OCI-LY7 (cell line): ENCODE measurements at regions not wholly inside any gene's neighbourhood (a gene's known extent, or its start where the extent isn't known, plus 50 kb on each side); places are given as distances from the start of the nearest gene placed in this dataset.

Experiments
- BruUV-seq: library from RNA; stranded (reverse); fragments of 400-500 nt; replicated peaks from 2 replicates; lab custom pipeline; 2021; lab: Mats Ljungman, UMichigan
- CTCF ChIA-PET: fragments of 300-600 bp; sonication (Branson Sonifier 250); formaldehyde crosslinking; loops from one replicate; lab custom pipeline; 2022; ENCODE audit warnings: antibody characterized with exemption; ENCODE audit not compliant: unreplicated experiment; lab: Charles Lee
- POLR2A ChIA-PET: fragments of 300-600 bp; sonication (Branson Sonifier 250); formaldehyde crosslinking; loops from one replicate; lab custom pipeline; 2022; ENCODE audit warnings: antibody characterized with exemption; lab: Charles Lee
- DNase-seq: peaks from one replicate; pipeline ENCODE4 v3.0.0-alpha.2; 2015; ENCODE audit warnings: low spot score
- H2AFZ ChIP-seq: fragments of 200-600 bp; sonication (generic), shearing (Covaris generic); 2 replicates; pipeline ENCODE4 v1.6.1; 2014; ENCODE audit warnings: mild to moderate bottlenecking, antibody characterized with exemption, low read length, moderate library complexity
- H3K27ac ChIP-seq: fragments of 200-600 bp; sonication (generic); 2 replicates; pipeline ENCODE4 v1.5.1; 2014; ENCODE audit warnings: mixed run types, low read depth, mild to moderate bottlenecking, moderate library complexity, low read length, inconsistent platforms; ENCODE audit not compliant: poor library complexity, severe bottlenecking
- H3K36me3 ChIP-seq: fragments of 200-600 bp; sonication (generic); 2 replicates; pipeline ENCODE4 v1.6.1; 2014; ENCODE audit warnings: mild to moderate bottlenecking, antibody characterized with exemption, low read length, moderate library complexity, mixed read lengths; ENCODE audit not compliant: insufficient read depth
- H3K4me1 ChIP-seq: fragments of 200-600 bp; sonication (generic); 2 replicates; pipeline ENCODE4 v1.5.1; 2014; ENCODE audit warnings: mild to moderate bottlenecking, low read length; ENCODE audit not compliant: insufficient read depth, poor library complexity, severe bottlenecking
- H3K4me2 ChIP-seq: fragments of 200-600 bp; sonication (generic); 2 replicates; pipeline ENCODE4 v1.6.1; 2014; ENCODE audit warnings: mild to moderate bottlenecking, low read length
- H3K4me3 ChIP-seq: fragments of 200-600 bp; sonication (generic); 2 replicates; pipeline ENCODE4 v1.5.1; 2014; ENCODE audit warnings: mild to moderate bottlenecking, low read depth, low read length; ENCODE audit not compliant: poor library complexity, severe bottlenecking
- H3K79me2 ChIP-seq: fragments of 200-600 bp; sonication (generic); 2 replicates; pipeline ENCODE4 v1.6.1; 2016; ENCODE audit warnings: low read depth, mild to moderate bottlenecking, low read length, moderate library complexity, mixed read lengths; ENCODE audit not compliant: insufficient read depth
- H3K9me2 ChIP-seq: fragments of 200-600 bp; sonication (generic); 2 replicates; pipeline ENCODE4 v1.6.1; 2016; ENCODE audit warnings: mild to moderate bottlenecking, low read length, mixed read lengths; ENCODE audit not compliant: insufficient read depth
- H3K9me3 ChIP-seq: fragments of 200-600 bp; sonication (generic); 2 replicates; pipeline ENCODE4 v1.6.1; 2014; ENCODE audit warnings: mild to moderate bottlenecking, mixed run types, low read length, mixed read lengths
- H4K20me1 ChIP-seq: fragments of 200-600 bp; sonication (generic); 2 replicates; pipeline ENCODE4 v1.6.1; 2014; ENCODE audit warnings: mild to moderate bottlenecking, antibody characterized with exemption, low read length, moderate library complexity, mixed read lengths; ENCODE audit not compliant: insufficient read depth
- EZH2phosphoT487 ChIP-seq: fragments of 200-600 bp; sonication (generic); IDR thresholded peaks from 2 replicates; pipeline ENCODE4 v1.6.1; 2018; ENCODE audit warnings: low read depth, borderline replicate concordance, mild to moderate bottlenecking, mixed run types, antibody characterized with exemption, low read length, moderate library complexity, mixed read lengths
- intact Hi-C: fragments of 100-400 bp; cut with micrococcal nuclease; formaldehyde crosslinking; loops from one replicate; pipeline ENCODE4 v1.10.0; 2022; ENCODE audit not compliant: unreplicated experiment
- TF ChIP-seq, protein P1 (sequence below): fragments of 200-600 bp; sonication (generic); conservative IDR thresholded peaks from 2 replicates; pipeline ENCODE4 v1.5.1; 2014; ENCODE audit warnings: mild to moderate bottlenecking, antibody characterized with exemption, low read length, moderate library complexity, mixed read lengths

DNA sequence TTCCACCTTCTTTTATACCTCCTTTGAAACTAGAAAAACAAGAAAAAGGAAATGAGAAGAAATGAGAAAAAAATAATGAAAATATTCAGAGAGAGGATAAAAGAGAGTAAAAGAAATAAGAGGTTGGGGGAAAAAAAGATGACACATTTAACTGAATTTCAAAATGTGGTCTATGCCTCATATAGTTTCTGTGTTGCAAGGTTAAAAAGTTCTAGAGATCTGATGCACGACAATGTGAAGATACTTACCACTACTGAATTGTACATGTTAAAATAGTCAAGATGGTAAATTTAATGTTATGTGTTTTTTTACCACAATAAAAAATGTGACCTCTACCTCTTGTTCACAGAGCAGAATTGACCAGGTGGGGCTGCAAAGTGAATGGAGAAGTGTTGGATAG lies 314.8 kb upstream of the OR4E1 start:
- no peak overlapping the region for H2AFZ ChIP-seq
- TF ChIP-seq EZH2phosphoT487, result no peak
- no peaks in the 10 kb centered on the region for H3K36me3 ChIP-seq
- H3K4me3 ChIP-seq, result no peak overlapping the region
- no peak for DNase-seq
- H3K27ac ChIP-seq, result no peak overlapping the region
- no TSS peak for BruUV-seq
- H4K20me1 ChIP-seq, result no peaks in the 10 kb centered on the region
- H3K9me2 ChIP-seq, result no peaks in the 10 kb centered on the region
- H3K4me1 ChIP-seq, result no peaks in the 10 kb centered on the region
- H3K79me2 ChIP-seq, result no peaks in the 10 kb centered on the region
- CTCF ChIA-PET, result interaction anchor here (1.2 kb wide), 1 partner anchor 10 kb away, joined by 3 read pairs; no protein-coding TSS in a partner anchor
- intact Hi-C loops, result no loop called here
- no peaks in the 10 kb centered on the region for H3K9me3 ChIP-seq
- POLR2A ChIA-PET, result no interaction called here
- H3K4me2 ChIP-seq, result no peak overlapping the region

DNA sequence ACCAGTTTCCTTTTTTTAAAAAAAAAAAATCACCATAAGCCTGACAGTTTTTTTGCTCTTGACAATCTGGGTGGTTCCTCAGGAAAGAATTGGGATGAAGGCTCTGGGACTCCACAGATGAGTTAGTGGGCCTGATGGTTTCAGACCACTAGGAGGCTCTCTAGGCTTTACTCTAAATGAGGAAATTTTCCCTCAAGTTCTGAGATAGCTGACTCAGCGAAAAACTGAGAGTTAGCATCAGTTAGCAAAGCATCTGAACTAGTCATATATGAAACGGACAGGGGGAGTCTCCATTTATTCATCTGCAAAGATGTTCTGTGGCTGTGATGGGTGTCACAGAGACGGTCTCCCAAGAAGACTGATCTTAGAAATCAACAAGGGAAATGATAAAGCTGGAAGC lies 314.3 kb upstream of the OR4E1 start:
- Histone ChIP-seq H3K27ac (no peak overlapping the region), H3K9me3 (no peaks in the 10 kb centered on the region), H3K4me1 (no peaks in the 10 kb centered on the region), H3K79me2 (no peaks in the 10 kb centered on the region), H3K4me2 (no peak overlapping the region), H4K20me1 (no peaks in the 10 kb centered on the region), H3K9me2 (no peaks in the 10 kb centered on the region), H2AFZ (no peak overlapping the region), H3K36me3 (no peaks in the 10 kb centered on the region), H3K4me3 (no peak overlapping the region)
- CTCF ChIA-PET, result interaction anchor here (1.2 kb wide), 1 partner anchor 10 kb away, joined by 3 read pairs; no protein-coding TSS in a partner anchor
- intact Hi-C loops, result no loop called here
- no peak for TF ChIP-seq EZH2phosphoT487
- TF ChIP-seq, protein P1, sequence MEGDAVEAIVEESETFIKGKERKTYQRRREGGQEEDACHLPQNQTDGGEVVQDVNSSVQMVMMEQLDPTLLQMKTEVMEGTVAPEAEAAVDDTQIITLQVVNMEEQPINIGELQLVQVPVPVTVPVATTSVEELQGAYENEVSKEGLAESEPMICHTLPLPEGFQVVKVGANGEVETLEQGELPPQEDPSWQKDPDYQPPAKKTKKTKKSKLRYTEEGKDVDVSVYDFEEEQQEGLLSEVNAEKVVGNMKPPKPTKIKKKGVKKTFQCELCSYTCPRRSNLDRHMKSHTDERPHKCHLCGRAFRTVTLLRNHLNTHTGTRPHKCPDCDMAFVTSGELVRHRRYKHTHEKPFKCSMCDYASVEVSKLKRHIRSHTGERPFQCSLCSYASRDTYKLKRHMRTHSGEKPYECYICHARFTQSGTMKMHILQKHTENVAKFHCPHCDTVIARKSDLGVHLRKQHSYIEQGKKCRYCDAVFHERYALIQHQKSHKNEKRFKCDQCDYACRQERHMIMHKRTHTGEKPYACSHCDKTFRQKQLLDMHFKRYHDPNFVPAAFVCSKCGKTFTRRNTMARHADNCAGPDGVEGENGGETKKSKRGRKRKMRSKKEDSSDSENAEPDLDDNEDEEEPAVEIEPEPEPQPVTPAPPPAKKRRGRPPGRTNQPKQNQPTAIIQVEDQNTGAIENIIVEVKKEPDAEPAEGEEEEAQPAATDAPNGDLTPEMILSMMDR, result peak; percentile 78
- peak; percentile 50 for DNase-seq
- BruUV-seq, result no TSS peak
- POLR2A ChIA-PET, result no interaction called here

DNA sequence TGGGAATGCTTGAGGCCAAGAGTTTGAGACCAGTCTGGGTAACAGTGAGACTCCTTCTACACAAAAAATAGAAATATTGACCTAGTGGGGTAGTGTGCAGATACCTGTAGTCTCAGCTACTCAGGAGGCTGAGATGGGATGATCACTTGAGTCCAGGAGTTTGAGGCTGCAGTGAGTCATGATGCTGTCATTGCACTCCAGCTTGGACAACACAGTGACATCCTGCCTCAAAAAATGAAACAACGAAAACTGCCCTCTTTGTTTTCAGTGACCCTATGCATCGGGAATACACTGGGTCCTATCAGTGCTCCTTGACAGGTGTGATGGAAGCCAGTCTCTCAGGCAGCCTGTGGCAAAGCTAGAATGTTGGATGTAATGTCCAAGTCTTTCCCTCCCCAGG lies 311.5 kb upstream of the OR4E1 start:
- Histone ChIP-seq H2AFZ (no peak overlapping the region), H3K4me2 (no peak overlapping the region), H3K27ac (no peak overlapping the region), H4K20me1 (no peaks in the 10 kb centered on the region), H3K79me2 (no peaks in the 10 kb centered on the region), H3K4me1 (no peaks in the 10 kb centered on the region), H3K36me3 (no peaks in the 10 kb centered on the region), H3K4me3 (no peak overlapping the region), H3K9me2 (no peaks in the 10 kb centered on the region), H3K9me3 (no peaks in the 10 kb centered on the region)
- POLR2A ChIA-PET, result interaction anchor here (0.9 kb wide), 1 partner anchor 17 kb away, joined by 3 read pairs; no protein-coding TSS in a partner anchor
- BruUV-seq, result no TSS peak
- CTCF ChIA-PET, result no interaction called here
- DNase-seq, result no peak
- TF ChIP-seq, protein P1, result no peak
- TF ChIP-seq EZH2phosphoT487, result no peak
- intact Hi-C loops, result no loop called here
